ENCODE measurements at regions not wholly inside any gene's neighbourhood (a gene's known extent, or its start where the extent isn't known, plus 50 kb on each side); places are given as distances from the start of the nearest gene placed in this dataset.

DNA sequence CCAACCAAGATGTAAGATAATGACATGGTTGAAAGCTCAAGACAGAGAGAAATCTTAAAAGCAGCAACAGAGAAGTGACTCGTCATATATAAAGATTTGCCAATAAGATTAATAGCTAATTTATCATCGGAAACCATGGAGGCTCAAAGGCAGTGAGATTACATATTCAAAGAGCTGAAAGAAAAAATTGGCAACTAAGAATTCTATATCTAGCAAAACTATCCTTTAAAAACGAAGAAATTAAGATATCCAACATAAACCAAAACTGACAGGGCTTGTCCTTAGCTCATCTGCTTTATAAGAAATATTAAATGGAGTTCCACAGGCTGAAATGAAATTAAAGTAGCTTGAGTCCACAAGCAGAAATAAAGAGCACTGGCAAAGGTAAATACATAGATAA, 236.6 kb downstream of the ANAPC1 start:
- 86% methylated on average over 3 of the region's 3 CpGs for WGBS (ENCODE audit: low lambda C conversion rate, missing lambda C conversion rate)

DNA sequence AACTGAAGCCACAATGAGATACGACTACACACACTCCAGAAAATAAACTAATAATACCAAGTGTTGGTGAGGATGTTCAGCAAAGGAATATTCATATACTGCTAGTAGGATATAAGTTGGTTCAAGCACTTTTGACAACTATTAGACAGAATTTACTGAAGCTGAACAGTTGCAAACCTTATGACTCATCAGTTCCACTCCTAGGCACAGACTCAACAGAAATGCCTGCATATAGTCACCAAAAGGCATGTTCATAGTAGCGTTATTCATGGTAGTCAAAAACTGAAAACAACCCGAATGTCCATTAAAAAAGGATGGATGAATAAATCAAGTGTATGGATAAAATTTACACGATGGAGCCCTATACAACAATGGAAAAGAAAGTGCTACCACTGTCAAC, 232.0 kb downstream of the ANAPC1 start:
- DNase-seq (ENCODE audit: low spot score) = no peak
- no peaks in the 10 kb centered on the region for H3K4me1 ChIP-seq (ENCODE audit: insufficient read depth)
- no peak overlapping the region for H3K4me2 ChIP-seq
- H3K9me2 ChIP-seq (replicated peaks; ENCODE audit: insufficient read depth) = no peaks in the 10 kb centered on the region
- no peaks in the 10 kb centered on the region for H3K36me3 ChIP-seq (replicated peaks; ENCODE audit: insufficient read depth, low read depth)
- H2AFZ ChIP-seq = no peak overlapping the region
- H3K4me3 ChIP-seq = no peak overlapping the region
- no peaks in the 10 kb centered on the region for H3K27me3 ChIP-seq
- no peaks in the 10 kb centered on the region for H3K9me3 ChIP-seq (ENCODE audit: low read depth)
- no peaks in the 10 kb centered on the region for H3K79me2 ChIP-seq
- TF ChIP-seq, protein P1, sequence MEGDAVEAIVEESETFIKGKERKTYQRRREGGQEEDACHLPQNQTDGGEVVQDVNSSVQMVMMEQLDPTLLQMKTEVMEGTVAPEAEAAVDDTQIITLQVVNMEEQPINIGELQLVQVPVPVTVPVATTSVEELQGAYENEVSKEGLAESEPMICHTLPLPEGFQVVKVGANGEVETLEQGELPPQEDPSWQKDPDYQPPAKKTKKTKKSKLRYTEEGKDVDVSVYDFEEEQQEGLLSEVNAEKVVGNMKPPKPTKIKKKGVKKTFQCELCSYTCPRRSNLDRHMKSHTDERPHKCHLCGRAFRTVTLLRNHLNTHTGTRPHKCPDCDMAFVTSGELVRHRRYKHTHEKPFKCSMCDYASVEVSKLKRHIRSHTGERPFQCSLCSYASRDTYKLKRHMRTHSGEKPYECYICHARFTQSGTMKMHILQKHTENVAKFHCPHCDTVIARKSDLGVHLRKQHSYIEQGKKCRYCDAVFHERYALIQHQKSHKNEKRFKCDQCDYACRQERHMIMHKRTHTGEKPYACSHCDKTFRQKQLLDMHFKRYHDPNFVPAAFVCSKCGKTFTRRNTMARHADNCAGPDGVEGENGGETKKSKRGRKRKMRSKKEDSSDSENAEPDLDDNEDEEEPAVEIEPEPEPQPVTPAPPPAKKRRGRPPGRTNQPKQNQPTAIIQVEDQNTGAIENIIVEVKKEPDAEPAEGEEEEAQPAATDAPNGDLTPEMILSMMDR (IDR thresholded peaks at IDR 0.05; ENCODE audit: poor library complexity) = no peak
- TF ChIP-seq EZH2phosphoT487 (IDR thresholded peaks at IDR 0.05; ENCODE audit: low read depth, severe bottlenecking, unreplicated experiment) (no peak), EZH2 (IDR thresholded peaks at IDR 0.05; ENCODE audit: borderline replicate concordance) (no peak)
- 95% methylated on average over 4 of the region's 4 CpGs for WGBS (ENCODE audit: low lambda C conversion rate, missing lambda C conversion rate)
- H4K20me1 ChIP-seq (ENCODE audit: insufficient read depth, poor library complexity, severe bottlenecking) = no peaks in the 10 kb centered on the region
- H3K27ac ChIP-seq = no peak overlapping the region

More for the DNA sequence above, 236.6 kb downstream of the ANAPC1 start:
- no peaks in the 10 kb centered on the region for H3K79me2 ChIP-seq
- H3K9me3 ChIP-seq (ENCODE audit: low read depth) = no peaks in the 10 kb centered on the region
- H3K4me3 ChIP-seq = no peak overlapping the region
- no peaks in the 10 kb centered on the region for H3K36me3 ChIP-seq (replicated peaks; ENCODE audit: insufficient read depth, low read depth)
- no peak for DNase-seq (ENCODE audit: low spot score)
- H2AFZ ChIP-seq = no peak overlapping the region
- H3K27me3 ChIP-seq = no peaks in the 10 kb centered on the region
- H3K4me2 ChIP-seq = no peak overlapping the region
- H4K20me1 ChIP-seq (ENCODE audit: insufficient read depth, poor library complexity, severe bottlenecking) = no peaks in the 10 kb centered on the region
- TF ChIP-seq, protein P1 (IDR thresholded peaks at IDR 0.05; ENCODE audit: poor library complexity) = no peak
- no peak for TF ChIP-seq EZH2 (IDR thresholded peaks at IDR 0.05; ENCODE audit: borderline replicate concordance)
- no peak for TF ChIP-seq EZH2phosphoT487 (IDR thresholded peaks at IDR 0.05; ENCODE audit: low read depth, severe bottlenecking, unreplicated experiment)
- H3K27ac ChIP-seq = no peak overlapping the region
- no peaks in the 10 kb centered on the region for H3K9me2 ChIP-seq (replicated peaks; ENCODE audit: insufficient read depth)
- H3K4me1 ChIP-seq (ENCODE audit: insufficient read depth) = no peaks in the 10 kb centered on the region

DNA sequence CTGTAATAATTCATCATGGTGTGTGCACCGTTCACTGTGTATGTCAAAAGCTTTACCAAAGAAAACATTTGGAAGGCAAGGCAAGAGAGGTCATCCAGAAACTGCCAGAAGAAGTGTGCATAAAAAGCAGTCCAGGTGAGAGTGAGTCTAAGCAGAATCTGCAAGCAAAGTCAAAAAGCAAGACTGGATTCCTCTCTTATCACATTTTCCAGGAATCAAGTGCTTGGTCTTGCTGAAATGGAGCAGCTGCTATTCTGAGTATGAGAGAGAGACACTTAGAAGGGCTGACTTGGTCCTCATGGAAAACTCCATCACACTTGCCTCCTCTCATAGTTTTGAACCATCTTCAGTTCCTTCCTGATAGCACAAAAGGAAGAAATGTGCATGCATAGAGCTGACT, 231.3 kb downstream of the ANAPC1 start:
- no peaks in the 10 kb centered on the region for H3K36me3 ChIP-seq (replicated peaks; ENCODE audit: insufficient read depth, low read depth)
- H2AFZ ChIP-seq = no peak overlapping the region
- no peak overlapping the region for H3K27ac ChIP-seq
- no peaks in the 10 kb centered on the region for H4K20me1 ChIP-seq (ENCODE audit: insufficient read depth, poor library complexity, severe bottlenecking)
- H3K4me3 ChIP-seq = no peak overlapping the region
- DNase-seq (ENCODE audit: low spot score) = no peak
- H3K9me2 ChIP-seq (replicated peaks; ENCODE audit: insufficient read depth) = no peaks in the 10 kb centered on the region
- H3K79me2 ChIP-seq = no peaks in the 10 kb centered on the region
- H3K9me3 ChIP-seq (ENCODE audit: low read depth) = no peaks in the 10 kb centered on the region
- H3K27me3 ChIP-seq = no peaks in the 10 kb centered on the region
- no peak overlapping the region for H3K4me2 ChIP-seq
- H3K4me1 ChIP-seq (ENCODE audit: insufficient read depth) = no peaks in the 10 kb centered on the region
- WGBS (ENCODE audit: low lambda C conversion rate, missing lambda C conversion rate) = 50% methylated on average over 1 of the region's 1 CpG
- TF ChIP-seq, protein P1 (IDR thresholded peaks at IDR 0.05; ENCODE audit: poor library complexity) = no peak
- no peak for TF ChIP-seq EZH2phosphoT487 (IDR thresholded peaks at IDR 0.05; ENCODE audit: low read depth, severe bottlenecking, unreplicated experiment)
- TF ChIP-seq EZH2 (IDR thresholded peaks at IDR 0.05; ENCODE audit: borderline replicate concordance) = no peak

DNA sequence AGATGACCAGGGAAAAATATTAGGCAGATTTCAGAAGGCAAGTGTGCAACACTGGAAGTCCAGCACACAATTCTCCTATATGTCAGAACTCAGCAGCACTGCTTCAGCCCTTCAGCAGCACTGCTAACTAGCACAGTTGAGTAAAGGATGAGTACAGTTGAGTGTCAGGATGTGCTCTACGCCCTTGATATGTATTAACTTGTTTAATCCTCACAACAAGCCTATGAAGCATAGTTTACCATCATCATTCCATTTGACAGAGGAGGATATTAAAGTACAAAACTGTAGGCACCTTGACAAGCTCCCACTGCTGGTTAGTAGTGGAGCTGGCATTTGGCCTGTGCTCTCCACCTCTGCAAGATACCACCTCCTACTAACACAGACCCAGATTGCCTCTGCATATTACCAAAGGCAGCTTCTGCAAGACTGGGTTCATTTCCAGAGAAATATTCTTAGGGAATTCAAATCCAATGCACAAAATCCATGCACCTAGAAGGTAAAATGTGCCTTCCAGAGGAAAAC, 230.8 kb downstream of the ANAPC1 start:
- no peaks in the 10 kb centered on the region for H3K9me2 ChIP-seq (replicated peaks; ENCODE audit: insufficient read depth)
- 89% methylated on average over 1 of the region's 1 CpG for WGBS (ENCODE audit: low lambda C conversion rate, missing lambda C conversion rate)
- no peak overlapping the region for H2AFZ ChIP-seq
- no peak overlapping the region for H3K4me3 ChIP-seq
- no peaks in the 10 kb centered on the region for H3K9me3 ChIP-seq (ENCODE audit: low read depth)
- no peaks in the 10 kb centered on the region for H3K79me2 ChIP-seq
- no peaks in the 10 kb centered on the region for H3K36me3 ChIP-seq (replicated peaks; ENCODE audit: insufficient read depth, low read depth)
- H3K4me2 ChIP-seq = no peak overlapping the region
- DNase-seq (ENCODE audit: low spot score) = no peak
- no peaks in the 10 kb centered on the region for H3K4me1 ChIP-seq (ENCODE audit: insufficient read depth)
- H3K27ac ChIP-seq = no peak overlapping the region
- no peaks in the 10 kb centered on the region for H3K27me3 ChIP-seq
- TF ChIP-seq EZH2phosphoT487 (IDR thresholded peaks at IDR 0.05; ENCODE audit: low read depth, severe bottlenecking, unreplicated experiment) (no peak), EZH2 (IDR thresholded peaks at IDR 0.05; ENCODE audit: borderline replicate concordance) (no peak)
- TF ChIP-seq, protein P1 (IDR thresholded peaks at IDR 0.05; ENCODE audit: poor library complexity) = no peak
- H4K20me1 ChIP-seq (ENCODE audit: insufficient read depth, poor library complexity, severe bottlenecking) = no peaks in the 10 kb centered on the region
